ENCODE measurements at regions not wholly inside any gene's neighbourhood (a gene's known extent, or its start where the extent isn't known, plus 50 kb on each side); places are given as distances from the start of the nearest gene placed in this dataset.

DNA sequence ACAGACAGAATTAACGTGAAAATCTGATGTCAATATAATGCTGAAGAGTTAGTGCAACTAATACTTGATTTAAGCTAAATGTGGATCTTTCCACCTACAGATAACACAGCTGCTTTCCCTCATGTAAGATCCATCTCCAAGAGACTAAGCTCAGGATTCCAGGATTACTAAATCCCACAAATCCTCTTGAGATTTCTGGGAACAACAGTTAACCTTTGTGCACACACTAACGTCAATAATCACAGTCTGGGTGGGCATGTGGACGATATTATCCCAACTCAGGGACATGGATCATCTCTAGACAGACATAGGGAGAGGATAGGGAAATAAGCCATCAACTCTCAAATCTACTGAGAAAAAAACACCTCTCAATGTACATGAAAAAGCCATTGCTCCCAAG, 432.6 kb downstream of the SATB2 start:
- Histone ChIP-seq H3K9ac (ENCODE audit: low read length) (no peak overlapping the region), H3K27me3 (replicated peaks in 1 of 4; ENCODE audit: control extremely low read depth in 1 of 4, control insufficient read depth in 3 of 4, insufficient read depth in 4 of 4, low read length in 3 of 4) (no peaks in the 10 kb centered on the region), H2AFZ (ENCODE audit: insufficient read depth, low read depth, low read length, poor library complexity, severe bottlenecking) (no peak overlapping the region), H4K20me1 (ENCODE audit: control insufficient read depth, insufficient read depth, low read length, poor library complexity, severe bottlenecking) (no peaks in the 10 kb centered on the region), H3K79me2 (ENCODE audit: control insufficient read depth, insufficient read depth, low read length) (no peaks in the 10 kb centered on the region), H3K36me3 (replicated peaks in 1 of 2; ENCODE audit: control extremely low read depth in 1 of 2, control insufficient read depth in 1 of 2, extremely low read depth in 1 of 2, insufficient read depth in 2 of 2, low read length in 1 of 2) (no peaks in the 10 kb centered on the region), H3K4me3 (ENCODE audit: control extremely low read depth in 1 of 5, extremely low read depth in 1 of 5, insufficient read depth in 1 of 5, low read depth in 2 of 5, low read length in 4 of 5) (no peak overlapping the region), H3K4me1 (ENCODE audit: control insufficient read depth in 2 of 2, insufficient read depth in 2 of 2, low read length in 2 of 2) (no peaks in the 10 kb centered on the region), H3K9me3 (ENCODE audit: control extremely low read depth in 1 of 3, control insufficient read depth in 2 of 3, insufficient read depth in 1 of 3, low read length in 2 of 3) (peaks cover 0 to 5% (median 0%) of the 10 kb centered on the region in 3 donors), H3K4me2 (replicated peaks; ENCODE audit: low read depth, low read length, poor library complexity, severe bottlenecking) (no peak overlapping the region), H3K27ac (ENCODE audit: low read length in 2 of 2) (no peak overlapping the region)
- intact Hi-C loops (cut with micrococcal nuclease): no loop called here
- Mint-ChIP-seq H3K4me1 (no peaks in the 10 kb centered on the region), H3K27ac (no peak overlapping the region), H3K27me3 (no peaks in the 10 kb centered on the region), H3K4me3 (no peak overlapping the region), H3K9me3 (ENCODE audit: insufficient read depth) (no peaks in the 10 kb centered on the region)
- DNase-seq: no peak
- ATAC-seq (ENCODE audit: low read depth): no peak
- WGBS (ENCODE audit: insufficient coverage): no CpG with 5 or more reads among the region's 3 CpGs
- ChIA-PET POLR2A (no interaction called here), CTCF (no interaction called here)
- no peak for TF ChIP-seq EZH2 (IDR thresholded peaks at IDR 0.05; ENCODE audit: borderline replicate concordance, insufficient read depth, low read depth, low read length, poor library complexity, severe bottlenecking)
- TF ChIP-seq, protein P1, sequence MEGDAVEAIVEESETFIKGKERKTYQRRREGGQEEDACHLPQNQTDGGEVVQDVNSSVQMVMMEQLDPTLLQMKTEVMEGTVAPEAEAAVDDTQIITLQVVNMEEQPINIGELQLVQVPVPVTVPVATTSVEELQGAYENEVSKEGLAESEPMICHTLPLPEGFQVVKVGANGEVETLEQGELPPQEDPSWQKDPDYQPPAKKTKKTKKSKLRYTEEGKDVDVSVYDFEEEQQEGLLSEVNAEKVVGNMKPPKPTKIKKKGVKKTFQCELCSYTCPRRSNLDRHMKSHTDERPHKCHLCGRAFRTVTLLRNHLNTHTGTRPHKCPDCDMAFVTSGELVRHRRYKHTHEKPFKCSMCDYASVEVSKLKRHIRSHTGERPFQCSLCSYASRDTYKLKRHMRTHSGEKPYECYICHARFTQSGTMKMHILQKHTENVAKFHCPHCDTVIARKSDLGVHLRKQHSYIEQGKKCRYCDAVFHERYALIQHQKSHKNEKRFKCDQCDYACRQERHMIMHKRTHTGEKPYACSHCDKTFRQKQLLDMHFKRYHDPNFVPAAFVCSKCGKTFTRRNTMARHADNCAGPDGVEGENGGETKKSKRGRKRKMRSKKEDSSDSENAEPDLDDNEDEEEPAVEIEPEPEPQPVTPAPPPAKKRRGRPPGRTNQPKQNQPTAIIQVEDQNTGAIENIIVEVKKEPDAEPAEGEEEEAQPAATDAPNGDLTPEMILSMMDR (IDR thresholded peaks at IDR 0.05): no peak

DNA sequence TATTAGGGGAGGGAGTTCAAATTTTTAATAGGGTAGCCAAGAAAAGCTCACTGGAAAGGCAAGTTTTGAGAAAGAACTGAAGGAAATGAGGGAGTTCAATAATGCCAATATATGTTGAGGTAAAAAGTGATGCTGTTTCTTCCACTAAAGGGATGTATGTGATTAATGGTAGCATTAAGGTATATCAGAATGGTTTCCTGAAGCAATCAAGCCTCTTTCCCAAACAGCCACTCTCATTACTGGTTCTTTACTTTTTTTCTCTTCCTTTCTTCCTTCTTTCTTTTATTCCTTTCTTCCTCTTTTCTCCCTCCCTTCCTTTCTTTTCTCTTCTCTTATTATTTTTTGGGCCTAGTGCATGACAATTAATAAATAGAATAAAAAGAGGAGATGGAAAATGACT, 433.5 kb downstream of the SATB2 start:
- H3K9ac ChIP-seq (ENCODE audit: low read length): no peak overlapping the region
- Mint-ChIP-seq H3K27me3 (no peaks in the 10 kb centered on the region), H3K4me3 (no peak overlapping the region), H3K9me3 (ENCODE audit: insufficient read depth) (no peaks in the 10 kb centered on the region), H3K4me1 (no peaks in the 10 kb centered on the region), H3K27ac (no peak overlapping the region)
- H3K4me3 ChIP-seq (ENCODE audit: control extremely low read depth in 1 of 5, extremely low read depth in 1 of 5, insufficient read depth in 1 of 5, low read depth in 2 of 5, low read length in 4 of 5): no peak overlapping the region
- no peak for DNase-seq
- H3K27me3 ChIP-seq (replicated peaks in 1 of 4; ENCODE audit: control extremely low read depth in 1 of 4, control insufficient read depth in 3 of 4, insufficient read depth in 4 of 4, low read length in 3 of 4): no peaks in the 10 kb centered on the region
- H3K4me1 ChIP-seq (ENCODE audit: control insufficient read depth in 2 of 2, insufficient read depth in 2 of 2, low read length in 2 of 2): no peaks in the 10 kb centered on the region
- TF ChIP-seq EZH2 (IDR thresholded peaks at IDR 0.05; ENCODE audit: borderline replicate concordance, insufficient read depth, low read depth, low read length, poor library complexity, severe bottlenecking): no peak
- TF ChIP-seq, protein P1 (IDR thresholded peaks at IDR 0.05): no peak
- no peak for ATAC-seq (ENCODE audit: low read depth)
- CTCF ChIA-PET: no interaction called here
- H3K9me3 ChIP-seq (ENCODE audit: control extremely low read depth in 1 of 3, control insufficient read depth in 2 of 3, insufficient read depth in 1 of 3, low read length in 2 of 3): peaks cover 0 to 5% (median 0%) of the 10 kb centered on the region in 3 donors
- intact Hi-C loops (cut with micrococcal nuclease): no loop called here
- H3K36me3 ChIP-seq (replicated peaks in 1 of 2; ENCODE audit: control extremely low read depth in 1 of 2, control insufficient read depth in 1 of 2, extremely low read depth in 1 of 2, insufficient read depth in 2 of 2, low read length in 1 of 2): no peaks in the 10 kb centered on the region
- no peak overlapping the region for H3K27ac ChIP-seq (ENCODE audit: low read length in 2 of 2)
- H4K20me1 ChIP-seq (ENCODE audit: control insufficient read depth, insufficient read depth, low read length, poor library complexity, severe bottlenecking): no peaks in the 10 kb centered on the region
- POLR2A ChIA-PET: no interaction called here
- no peak overlapping the region for H3K4me2 ChIP-seq (replicated peaks; ENCODE audit: low read depth, low read length, poor library complexity, severe bottlenecking)
- H3K79me2 ChIP-seq (ENCODE audit: control insufficient read depth, insufficient read depth, low read length): no peaks in the 10 kb centered on the region
- no peak overlapping the region for H2AFZ ChIP-seq (ENCODE audit: insufficient read depth, low read depth, low read length, poor library complexity, severe bottlenecking)
